Osteocyte (in vitro differentiated cells): ENCODE measurements at regions not wholly inside any gene's neighbourhood (a gene's known extent, or its start where the extent isn't known, plus 50 kb on each side); places are given as distances from the start of the nearest gene placed in this dataset.

Source experiments
- DNase-seq: peaks from one replicate; pipeline ENCODE4 v3.0.0; 2021; ENCODE audit warnings: mixed read lengths; ENCODE audit not compliant: unreplicated experiment; ENCODE audit errors: extremely low spot score
- H3K27ac Mint-ChIP-seq: one replicate; pipeline ENCODE4 v1.8.0; 2021; ENCODE audit warnings: mild to moderate bottlenecking, mixed read lengths; ENCODE audit not compliant: unreplicated experiment
- H3K27me3 Mint-ChIP-seq: one replicate; pipeline ENCODE4 v1.8.0; 2021; ENCODE audit warnings: mixed read lengths; ENCODE audit not compliant: unreplicated experiment
- H3K36me3 Mint-ChIP-seq: one replicate; pipeline ENCODE4 v1.8.0; 2021; ENCODE audit warnings: mixed read lengths; ENCODE audit not compliant: unreplicated experiment
- H3K4me1 Mint-ChIP-seq: one replicate; pipeline ENCODE4 v1.8.0; 2021; ENCODE audit warnings: mixed read lengths; ENCODE audit not compliant: unreplicated experiment
- H3K4me3 Mint-ChIP-seq: one replicate; pipeline ENCODE4 v1.8.0; 2021; ENCODE audit warnings: mild to moderate bottlenecking, moderate library complexity, mixed read lengths; ENCODE audit not compliant: unreplicated experiment
- H3K9me3 Mint-ChIP-seq: one replicate; pipeline ENCODE4 v1.8.0; 2021; ENCODE audit warnings: mixed read lengths; ENCODE audit not compliant: unreplicated experiment
- CTCF ChIP-seq: fragments of 200-600 bp; sonication (generic); IDR thresholded peaks from 2 replicates; pipeline ENCODE4 v1.5.0; 2021; ENCODE audit warnings: antibody characterized with exemption, mild to moderate bottlenecking, moderate library complexity

- H3K36me3 Mint-ChIP-seq = no peaks in the 10 kb centered on the region
- no peak for DNase-seq
- peaks cover 42% of the 10 kb centered on the region for H3K27me3 Mint-ChIP-seq
- H3K4me1 Mint-ChIP-seq = peaks cover 14% of the 10 kb centered on the region
- no peak overlapping the region for H3K4me3 Mint-ChIP-seq
- no peak overlapping the region for H3K27ac Mint-ChIP-seq
- TF ChIP-seq CTCF = no peak
- no peaks in the 10 kb centered on the region for H3K9me3 Mint-ChIP-seq
Measured at GRCh38 chr2:205892665-205893259, 193.2 kb downstream of the INO80D start.

DNA sequence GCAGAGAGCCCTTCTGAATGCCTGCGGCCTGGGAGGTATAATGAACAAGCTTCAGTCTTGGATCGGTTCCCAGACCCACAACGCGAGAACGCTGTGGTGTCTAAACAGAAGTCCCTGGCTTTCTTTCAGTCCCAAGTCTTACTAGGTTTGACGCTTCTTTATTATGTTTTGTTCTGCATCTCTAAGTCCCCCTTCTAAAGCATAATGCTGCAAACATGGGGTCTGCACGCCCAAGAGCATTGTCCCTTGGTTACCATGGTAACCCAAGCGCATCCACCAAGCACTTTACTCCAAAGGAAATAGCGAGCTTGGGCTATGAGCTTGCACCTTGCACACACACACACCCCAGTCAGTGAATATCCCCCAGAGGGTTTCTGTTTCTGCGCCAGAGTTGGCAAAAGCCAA lies 193.7 kb downstream of the INO80D start:
- Mint-ChIP-seq H3K4me3 (no peak overlapping the region), H3K9me3 (no peaks in the 10 kb centered on the region), H3K4me1 (peaks cover 14% of the 10 kb centered on the region), H3K27ac (no peak overlapping the region), H3K36me3 (no peaks in the 10 kb centered on the region), H3K27me3 (peaks cover 42% of the 10 kb centered on the region)
- DNase-seq = no peak
- no peak for TF ChIP-seq CTCF

GRCh38 chr2:205889114-205889513 lies 196.9 kb downstream of the INO80D start:
- Mint-ChIP-seq H3K4me1 (no peaks in the 10 kb centered on the region), H3K27ac (no peak overlapping the region), H3K36me3 (no peaks in the 10 kb centered on the region), H3K27me3 (peaks cover 35% of the 10 kb centered on the region), H3K4me3 (no peak overlapping the region), H3K9me3 (no peaks in the 10 kb centered on the region)
- DNase-seq = no peak
- no peak for TF ChIP-seq CTCF

DNA sequence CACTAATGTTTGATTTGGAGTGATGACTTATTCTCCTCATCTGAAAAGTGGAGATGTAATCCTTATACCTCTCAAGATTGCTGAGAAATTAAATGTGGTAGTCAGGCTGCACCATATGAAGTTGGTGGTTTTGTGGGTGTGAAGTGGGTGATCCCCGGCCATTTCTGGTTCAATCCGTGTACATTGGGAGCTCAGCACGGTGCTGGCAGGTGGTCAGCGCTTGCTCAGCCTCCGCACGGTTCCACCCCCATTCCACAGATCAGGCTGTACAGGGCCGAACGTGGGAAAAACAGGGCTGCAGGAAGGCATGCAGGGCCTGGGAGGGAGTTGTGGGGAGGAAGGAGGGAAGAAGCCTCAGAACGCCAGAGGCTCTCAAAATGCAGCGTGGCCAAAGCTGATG lies 198.3 kb downstream of the INO80D start:
- TF ChIP-seq CTCF = no peak
- no peak overlapping the region for H3K27ac Mint-ChIP-seq
- H3K36me3 Mint-ChIP-seq = no peaks in the 10 kb centered on the region
- H3K9me3 Mint-ChIP-seq = no peaks in the 10 kb centered on the region
- H3K27me3 Mint-ChIP-seq = peaks cover 31% of the 10 kb centered on the region
- no peak overlapping the region for H3K4me3 Mint-ChIP-seq
- peaks cover 1% of the 10 kb centered on the region for H3K4me1 Mint-ChIP-seq
- DNase-seq = no peak

GRCh38 chr2:205885492-205886099 lies 200.4 kb downstream of the INO80D start:
- peak; percentile 87 for TF ChIP-seq CTCF
- peaks cover 24% of the 10 kb centered on the region for H3K27me3 Mint-ChIP-seq
- H3K36me3 Mint-ChIP-seq = no peaks in the 10 kb centered on the region
- peak; percentile 88 for DNase-seq
- H3K4me3 Mint-ChIP-seq = no peak overlapping the region
- no peaks in the 10 kb centered on the region for H3K9me3 Mint-ChIP-seq
- peaks cover 4% of the 10 kb centered on the region for H3K4me1 Mint-ChIP-seq
- H3K27ac Mint-ChIP-seq = no peak overlapping the region
